Activated T-cell treated with anti-CD3 and anti-CD28 coated beads for 1 hour (primary cell): ENCODE measurements at regions not wholly inside any gene's neighbourhood (a gene's known extent, or its start where the extent isn't known, plus 50 kb on each side); places are given as distances from the start of the nearest gene placed in this dataset.
"Not testable (repeated sequence)": the region's sequence is repeated elsewhere in the genome, so short reads cannot be mapped to it uniquely, and the experiment has no call there.

Source experiments
- DNase-seq: peaks from one replicate; pipeline ENCODE4 v3.0.0-alpha.2; 2020; ENCODE audit warnings: low read depth

- no peak for DNase-seq
Observed at GRCh38 chr14:89697281-89698060, 257.1 kb downstream of the EFCAB11 start.

- no peak for DNase-seq
Observed at GRCh38 chr14:89695846-89696245, 258.7 kb downstream of the EFCAB11 start.

GRCh38 chr14:89690139-89690538 lies 264.4 kb downstream of the EFCAB11 start:
- DNase-seq = no peak

- not testable (repeated sequence) for DNase-seq
Observed at GRCh38 chr14:89689711-89690110, 264.8 kb downstream of the EFCAB11 start.

- no peak for DNase-seq
Observed at GRCh38 chr14:89688507-89689211, 265.9 kb downstream of the EFCAB11 start.

GRCh38 chr14:89687129-89687528 lies 267.4 kb downstream of the EFCAB11 start:
- not testable (repeated sequence) for DNase-seq

- DNase-seq = no peak
Observed at GRCh38 chr14:89684139-89684538, 267.1 kb upstream of the FOXN3 start.

- no peak for DNase-seq
Observed at GRCh38 chr14:89681086-89682018, 264.3 kb upstream of the FOXN3 start.

- no peak for DNase-seq
Observed at GRCh38 chr14:89680156-89680555, 263.1 kb upstream of the FOXN3 start.

- no peak for DNase-seq
Observed at GRCh38 chr14:89678768-89679167, 261.7 kb upstream of the FOXN3 start.

GRCh38 chr14:89675590-89675989 lies 258.6 kb upstream of the FOXN3 start:
- no peak for DNase-seq

- DNase-seq = no peak
Observed at GRCh38 chr14:89674936-89675335, 257.9 kb upstream of the FOXN3 start.

GRCh38 chr14:89674240-89674639 lies 257.2 kb upstream of the FOXN3 start:
- DNase-seq = no peak

- no peak for DNase-seq
Observed at GRCh38 chr14:89673512-89674225, 256.6 kb upstream of the FOXN3 start.

- no peak for DNase-seq
Observed at GRCh38 chr14:89672636-89673511, 255.8 kb upstream of the FOXN3 start.

- no peak for DNase-seq
Observed at GRCh38 chr14:89669193-89669592, 252.2 kb upstream of the FOXN3 start.

- no peak for DNase-seq
Observed at GRCh38 chr14:89667983-89668382, 250.9 kb upstream of the FOXN3 start.

GRCh38 chr14:89665300-89666081 lies 248.5 kb upstream of the FOXN3 start:
- not testable (repeated sequence) for DNase-seq

- no peak for DNase-seq
Observed at GRCh38 chr14:89661392-89661791, 244.4 kb upstream of the FOXN3 start.
